Activated T-cell treated with anti-CD3 and anti-CD28 coated beads for 24 hours (primary cell): ENCODE measurements at regions not wholly inside any gene's neighbourhood (a gene's known extent, or its start where the extent isn't known, plus 50 kb on each side); places are given as distances from the start of the nearest gene placed in this dataset.
"Not testable (repeated sequence)": the region's sequence is repeated elsewhere in the genome, so short reads cannot be mapped to it uniquely, and the experiment has no call there.

Source experiments
- DNase-seq: peaks from one replicate; pipeline ENCODE4 v3.0.0-alpha.2; 2020; ENCODE audit warnings: low read depth

GRCh38 chr5:1636208-1636770, 112.5 kb upstream of the LPCAT1 start:
- not testable (repeated sequence) for DNase-seq

- DNase-seq: not testable (repeated sequence)
These were observed 111.7 kb upstream of the LPCAT1 start for GRCh38 chr5:1635477-1635876.

GRCh38 chr5:1634337-1634661, 110.5 kb upstream of the LPCAT1 start:
- no peak for DNase-seq

- peak; percentile 79 for DNase-seq
These were observed 110.0 kb upstream of the LPCAT1 start for GRCh38 chr5:1633605-1634336.

GRCh38 chr5:1631004-1631403, 107.2 kb upstream of the LPCAT1 start:
- not testable (repeated sequence) for DNase-seq

- not testable (repeated sequence) for DNase-seq
These were observed 102.6 kb upstream of the LPCAT1 start for GRCh38 chr5:1626397-1626796.

- DNase-seq: not testable (repeated sequence)
These were observed 95.8 kb upstream of the LPCAT1 start for GRCh38 chr5:1619531-1619930.

- not testable (repeated sequence) for DNase-seq
These were observed 94.6 kb upstream of the LPCAT1 start for GRCh38 chr5:1618296-1618865.

GRCh38 chr5:1617236-1617755, 93.5 kb upstream of the LPCAT1 start:
- DNase-seq: not testable (repeated sequence)

- DNase-seq: not testable (repeated sequence)
These were observed 89.8 kb upstream of the LPCAT1 start for GRCh38 chr5:1613515-1613914.

- DNase-seq: not testable (repeated sequence)
These were observed 86.8 kb upstream of the LPCAT1 start for GRCh38 chr5:1610526-1610925.

- not testable (repeated sequence) for DNase-seq
These were observed 85.4 kb upstream of the LPCAT1 start for GRCh38 chr5:1609111-1609510.

GRCh38 chr5:1608336-1608735, 84.6 kb upstream of the LPCAT1 start:
- DNase-seq: not testable (repeated sequence)

GRCh38 chr5:1606951-1607350, 83.2 kb upstream of the LPCAT1 start:
- not testable (repeated sequence) for DNase-seq

GRCh38 chr5:1603916-1604315, 80.2 kb upstream of the LPCAT1 start:
- DNase-seq: not testable (repeated sequence)

GRCh38 chr5:1601565-1601964, 77.8 kb upstream of the LPCAT1 start:
- not testable (repeated sequence) for DNase-seq

GRCh38 chr5:1598950-1599737, 75.4 kb upstream of the LPCAT1 start:
- not testable (repeated sequence) for DNase-seq

- DNase-seq: not testable (repeated sequence)
These were observed 73.3 kb upstream of the LPCAT1 start for GRCh38 chr5:1597093-1597473.

- DNase-seq: not testable (repeated sequence)
These were observed 72.8 kb upstream of the LPCAT1 start for GRCh38 chr5:1596462-1597092.

GRCh38 chr5:1594357-1595106, 70.8 kb upstream of the LPCAT1 start:
- peak; percentile 75 for DNase-seq

- no peak for DNase-seq
These were observed 70.2 kb upstream of the LPCAT1 start for GRCh38 chr5:1593903-1594356.
